Gastroesophageal sphincter (tissue), 3 donors: ENCODE measurements at regions not wholly inside any gene's neighbourhood (a gene's known extent, or its start where the extent isn't known, plus 50 kb on each side); places are given as distances from the start of the nearest gene placed in this dataset.

Source experiments
- CTCF ChIP-seq, 4 experiments: fragments of 200-600 bp in 2 of 4; fragments of 450-650 bp in 2 of 4; sonication (generic) in 1 of 4; IDR thresholded peaks; one replicate each; pipeline ENCODE4 v1.5.1; 2017 to 2019; ENCODE audit warnings: antibody characterized with exemption in 4 of 4, mild to moderate bottlenecking in 2 of 4, moderate library complexity in 2 of 4
- EP300 ChIP-seq: sonication (generic); formaldehyde crosslinking; IDR thresholded peaks from one replicate; pipeline ENCODE4 v1.6.1; 2017; ENCODE audit warnings: antibody characterized with exemption, mild to moderate bottlenecking
- POLR2A ChIP-seq, 2 donors: fragments of 450-650 bp; IDR thresholded peaks; one replicate each; pipeline ENCODE4 v1.6.1; 2017; ENCODE audit warnings: antibody characterized with exemption in 2 of 2, mild to moderate bottlenecking in 2 of 2, moderate library complexity in 1 of 2

- TF ChIP-seq POLR2A (IDR thresholded peaks at IDR 0.05), result no peak
- no peak for TF ChIP-seq CTCF (IDR thresholded peaks at IDR 0.05)
- no peak for TF ChIP-seq EP300
These were observed 725.9 kb downstream of the BCKDHB start for GRCh38 chr6:80832337-80832736.
